Thyroid gland (tissue), 4 donors: ENCODE measurements at regions not wholly inside any gene's neighbourhood (a gene's known extent, or its start where the extent isn't known, plus 50 kb on each side); places are given as distances from the start of the nearest gene placed in this dataset.
"Not testable (repeated sequence)": the region's sequence is repeated elsewhere in the genome, so short reads cannot be mapped to it uniquely, and the experiment has no call there.

Experiments
- DNase-seq, 2 donors: peaks; one replicate each; pipeline ENCODE4 v3.0.0-alpha.2; 2019
- H3K27ac ChIP-seq, 3 donors: fragments of 200-600 bp; sonication (generic); 1 replicate in 2 of 3; 2 replicates in 1 of 3; pipeline ENCODE4 v1.5.1; 2016 to 2019; ENCODE audit warnings: mild to moderate bottlenecking in 1 of 3, moderate library complexity in 1 of 3
- H3K27me3 ChIP-seq: fragments of 200-600 bp; sonication (generic); one replicate; pipeline ENCODE4 v1.5.1; 2019
- H3K36me3 ChIP-seq, 2 donors: fragments of 200-600 bp; sonication (generic); one replicate each; pipeline ENCODE4 v1.5.1; 2016 to 2019
- H3K4me1 ChIP-seq, 2 donors: fragments of 200-600 bp; sonication (generic); one replicate each; pipeline ENCODE4 v1.5.1; 2017 to 2019
- H3K4me3 ChIP-seq, 3 donors: fragments of 200-600 bp; sonication (generic); replicated peaks in 1 of 3; 1 replicate in 2 of 3; 2 replicates in 1 of 3; pipeline ENCODE4 v1.5.1; 2016; ENCODE audit warnings: mild to moderate bottlenecking in 1 of 3
- H3K9me3 ChIP-seq: fragments of 200-600 bp; sonication (generic); one replicate; pipeline ENCODE4 v1.5.1; 2017
- CTCF ChIP-seq, 6 experiments: fragments of 200-600 bp in 3 of 6; fragments of 450-650 bp in 3 of 6; sonication (generic) in 3 of 6; IDR thresholded peaks; one replicate each; pipeline ENCODE4 v1.5.1; 2016 to 2019; ENCODE audit warnings: antibody characterized with exemption in 6 of 6, mild to moderate bottlenecking in 2 of 6, inconsistent platforms in 1 of 6, moderate library complexity in 1 of 6
- POLR2A ChIP-seq, 2 donors: fragments of 450-650 bp; IDR thresholded peaks; one replicate each; pipeline ENCODE4 v1.6.1; 2017; ENCODE audit warnings: antibody characterized with exemption in 2 of 2, mild to moderate bottlenecking in 2 of 2, moderate library complexity in 1 of 2
- WGBS, 2 donors: methylation state at CpG; one replicate each; pipeline ENCODE4 v1.1.5; 2017; 5-methylcytosine and 5-hydroxymethylcytosine counted together
- intact Hi-C: fragments of 100-400 bp; cut with DNase I; formaldehyde crosslinking; loops from one replicate; pipeline ENCODE4 v1.15.1; 2023

- WGBS, 2 donors = 75 to 87% methylated on average over 3 of the region's 3 CpGs
- no peak for DNase-seq
- Histone ChIP-seq H3K4me3 (no peak overlapping the region), H3K9me3 (no peaks in the 10 kb centered on the region), H3K36me3 (no peaks in the 10 kb centered on the region), H3K27ac (no peak overlapping the region), H3K4me1 (no peaks in the 10 kb centered on the region), H3K27me3 (no peaks in the 10 kb centered on the region)
- intact Hi-C loops = no loop called here
- TF ChIP-seq CTCF (IDR thresholded peaks at IDR 0.05) (no peak), POLR2A (IDR thresholded peaks at IDR 0.05) (no peak)
Observed at GRCh38 chr5:12592228-12592627, 688.0 kb upstream of the CTNND2 start.

- intact Hi-C loops = no loop called here
- no peak for DNase-seq
Observed at GRCh38 chr5:12586406-12586805, 682.2 kb upstream of the CTNND2 start.

GRCh38 chr5:12578803-12579202 is 674.6 kb upstream of the CTNND2 start:
- intact Hi-C loops, DNase-seq: not testable (repeated sequence)
- WGBS, 2 donors = 87 to 90% methylated on average over 13 of the region's 13 CpGs

More at GRCh38 chr5:12586406-12586805, 682.2 kb upstream of the CTNND2 start:
- Histone ChIP-seq H3K4me1 (no peaks in the 10 kb centered on the region), H3K36me3 (no peaks in the 10 kb centered on the region), H3K27me3 (no peaks in the 10 kb centered on the region), H3K9me3 (no peaks in the 10 kb centered on the region), H3K4me3 (no peak overlapping the region), H3K27ac (no peak overlapping the region)
- TF ChIP-seq CTCF (IDR thresholded peaks at IDR 0.05) (no peak), POLR2A (IDR thresholded peaks at IDR 0.05) (no peak)

GRCh38 chr5:12576953-12577352 is 672.7 kb upstream of the CTNND2 start:
- H3K9me3 ChIP-seq, H3K27ac ChIP-seq, H3K27me3 ChIP-seq, intact Hi-C loops, H3K4me1 ChIP-seq, H3K4me3 ChIP-seq, DNase-seq, H3K36me3 ChIP-seq: not testable (repeated sequence)
- WGBS, 2 donors = 92 to 100% methylated on average over 1 of the region's 1 CpG

More at GRCh38 chr5:12578803-12579202, 674.6 kb upstream of the CTNND2 start:
- not testable (repeated sequence) for H3K27ac ChIP-seq, H3K4me1 ChIP-seq, H3K36me3 ChIP-seq, H3K9me3 ChIP-seq, H3K27me3 ChIP-seq, H3K4me3 ChIP-seq

GRCh38 chr5:12574298-12575093 is 670.2 kb upstream of the CTNND2 start:
- not testable (repeated sequence) for H3K27ac ChIP-seq, H3K4me1 ChIP-seq
- WGBS, 2 donors = 93 to 96% methylated on average over 23 to 31 of the region's 56 CpGs

GRCh38 chr5:12573916-12574297 is 669.7 kb upstream of the CTNND2 start:
- H3K27ac ChIP-seq, DNase-seq, H3K9me3 ChIP-seq, H3K4me1 ChIP-seq, H3K4me3 ChIP-seq, H3K27me3 ChIP-seq, intact Hi-C loops, H3K36me3 ChIP-seq: not testable (repeated sequence)
- 95% methylated on average over 16 to 21 of the region's 30 CpGs for WGBS, 2 donors

More at GRCh38 chr5:12574298-12575093, 670.2 kb upstream of the CTNND2 start:
- DNase-seq, H3K9me3 ChIP-seq, H3K4me3 ChIP-seq, H3K27me3 ChIP-seq, intact Hi-C loops, H3K36me3 ChIP-seq: not testable (repeated sequence)

- Histone ChIP-seq H3K27ac (no peak overlapping the region), H3K9me3 (no peaks in the 10 kb centered on the region), H3K27me3 (no peaks in the 10 kb centered on the region), H3K4me1 (no peaks in the 10 kb centered on the region), H3K36me3 (no peaks in the 10 kb centered on the region), H3K4me3 (no peak overlapping the region)
- no peak for DNase-seq
- WGBS, 2 donors = 87 to 88% methylated on average over 1 of the region's 1 CpG
- intact Hi-C loops = no loop called here
- TF ChIP-seq CTCF (IDR thresholded peaks at IDR 0.05) = no peak
- no peak for TF ChIP-seq POLR2A (IDR thresholded peaks at IDR 0.05)
Observed at GRCh38 chr5:12570688-12571087, 666.4 kb upstream of the CTNND2 start.
